ENCODE measurements at regions not wholly inside any gene's neighbourhood (a gene's known extent, or its start where the extent isn't known, plus 50 kb on each side); places are given as distances from the start of the nearest gene placed in this dataset.

- TF ChIP-seq, protein P1, sequence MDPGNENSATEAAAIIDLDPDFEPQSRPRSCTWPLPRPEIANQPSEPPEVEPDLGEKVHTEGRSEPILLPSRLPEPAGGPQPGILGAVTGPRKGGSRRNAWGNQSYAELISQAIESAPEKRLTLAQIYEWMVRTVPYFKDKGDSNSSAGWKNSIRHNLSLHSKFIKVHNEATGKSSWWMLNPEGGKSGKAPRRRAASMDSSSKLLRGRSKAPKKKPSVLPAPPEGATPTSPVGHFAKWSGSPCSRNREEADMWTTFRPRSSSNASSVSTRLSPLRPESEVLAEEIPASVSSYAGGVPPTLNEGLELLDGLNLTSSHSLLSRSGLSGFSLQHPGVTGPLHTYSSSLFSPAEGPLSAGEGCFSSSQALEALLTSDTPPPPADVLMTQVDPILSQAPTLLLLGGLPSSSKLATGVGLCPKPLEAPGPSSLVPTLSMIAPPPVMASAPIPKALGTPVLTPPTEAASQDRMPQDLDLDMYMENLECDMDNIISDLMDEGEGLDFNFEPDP (CRISPR knock-in tag; conservative IDR thresholded peaks at IDR 0.05), result no peak
Observed at GRCh38 chr5:124303366-124303765, 443.1 kb downstream of the ZNF608 start (continued).

- Histone ChIP-seq H3K36me3 (replicated peaks in 1 of 2; ENCODE audit: control insufficient read depth in 1 of 2, insufficient read depth in 2 of 2, low read length in 2 of 2) (no peaks in the 10 kb centered on the region), H3K4me2 (ENCODE audit: low read depth, low read length) (no peak overlapping the region), H3K9me3 (ENCODE audit: low read length) (no peaks in the 10 kb centered on the region), H2AFZ (ENCODE audit: low read length) (no peak overlapping the region), H3K79me2 (ENCODE audit: insufficient read depth, low read length) (no peaks in the 10 kb centered on the region), H3K4me3 (replicated peaks in 1 of 3; ENCODE audit: insufficient read depth in 1 of 3, low read depth in 2 of 3, low read length in 3 of 3) (no peak overlapping the region), H3K9ac (ENCODE audit: insufficient read depth, low read depth, low read length) (no peak overlapping the region), H4K20me1 (ENCODE audit: insufficient read depth, low read length) (no peaks in the 10 kb centered on the region), H3K4me1 (ENCODE audit: insufficient read depth, low read length) (no peaks in the 10 kb centered on the region), H3K27ac (ENCODE audit: extremely low read length, insufficient read depth, low read length) (no peak overlapping the region), H3K27me3 (ENCODE audit: control insufficient read depth in 1 of 2, insufficient read depth in 2 of 2, low read length in 2 of 2) (no peaks in the 10 kb centered on the region; a peak in 1 of 5 replicates)
- CTCF ChIA-PET (ENCODE audit: low intra/inter-chr PET ratio, low total read pairs), result no interaction called here
- WGBS (ENCODE audit: low lambda C conversion rate), result 9% methylated on average over 2 of the region's 2 CpGs
- no TSS peak for BruUV-seq (replicated peaks)
- intact Hi-C loops (cut with micrococcal nuclease; ENCODE audit: unreplicated experiment), result no loop called here
- ATAC-seq (no peak), DNase-seq (ENCODE audit: low spot score) (no peak), FAIRE-seq (no peak)
- POLR2A ChIA-PET, result no interaction called here
- TF ChIP-seq TARDBP (CRISPR knock-in tag; IDR thresholded peaks at IDR 0.05) (no peak), SOX5 (CRISPR knock-in tag; IDR thresholded peaks at IDR 0.05; ENCODE audit: borderline replicate concordance) (no peak), ZNF687 (CRISPR knock-in tag; IDR thresholded peaks at IDR 0.05) (no peak), SIX4 (CRISPR knock-in tag; IDR thresholded peaks at IDR 0.05) (no peak), NFYB (CRISPR knock-in tag; IDR thresholded peaks at IDR 0.05) (no peak), ZNF83 (CRISPR knock-in tag; IDR thresholded peaks at IDR 0.05; ENCODE audit: borderline replicate concordance) (no peak), RXRB (CRISPR knock-in tag; IDR thresholded peaks at IDR 0.05; ENCODE audit: borderline replicate concordance) (no peak), ZNF768 (CRISPR knock-in tag; IDR thresholded peaks at IDR 0.05) (no peak), PPARG (CRISPR knock-in tag; conservative IDR thresholded peaks at IDR 0.05) (no peak), KDM3A (CRISPR knock-in tag; IDR thresholded peaks at IDR 0.05; ENCODE audit: low read depth) (no peak)
- TF ChIP-seq, protein P2, sequence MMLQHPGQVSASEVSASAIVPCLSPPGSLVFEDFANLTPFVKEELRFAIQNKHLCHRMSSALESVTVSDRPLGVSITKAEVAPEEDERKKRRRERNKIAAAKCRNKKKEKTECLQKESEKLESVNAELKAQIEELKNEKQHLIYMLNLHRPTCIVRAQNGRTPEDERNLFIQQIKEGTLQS (CRISPR knock-in tag; IDR thresholded peaks at IDR 0.05), result no peak
- TF ChIP-seq, protein P3, sequence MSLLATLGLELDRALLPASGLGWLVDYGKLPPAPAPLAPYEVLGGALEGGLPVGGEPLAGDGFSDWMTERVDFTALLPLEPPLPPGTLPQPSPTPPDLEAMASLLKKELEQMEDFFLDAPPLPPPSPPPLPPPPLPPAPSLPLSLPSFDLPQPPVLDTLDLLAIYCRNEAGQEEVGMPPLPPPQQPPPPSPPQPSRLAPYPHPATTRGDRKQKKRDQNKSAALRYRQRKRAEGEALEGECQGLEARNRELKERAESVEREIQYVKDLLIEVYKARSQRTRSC (CRISPR knock-in tag; IDR thresholded peaks at IDR 0.05; ENCODE audit: low read depth), result no peak
- in situ Hi-C loops (cut with HindIII; ENCODE audit: extremely low pct_ligation_motif_present, low pct_unique_long_range_greater_than_20kb), result no loop called here
Observed at GRCh38 chr5:124302533-124302932, 443.9 kb downstream of the ZNF608 start.
